GM23248 (cell line): ENCODE measurements at regions not wholly inside any gene's neighbourhood (a gene's known extent, or its start where the extent isn't known, plus 50 kb on each side); places are given as distances from the start of the nearest gene placed in this dataset.

ENCODE experiments used
- EZH2 ChIP-seq: fragments of 200-600 bp; sonication (generic); IDR thresholded peaks from 2 replicates; pipeline ENCODE4 v1.6.1; 2018; ENCODE audit warnings: antibody characterized with exemption, mild to moderate bottlenecking; ENCODE audit not compliant: insufficient read depth, poor library complexity, severe bottlenecking
- EZH2phosphoT487 ChIP-seq: fragments of 200-600 bp; sonication (generic); IDR thresholded peaks from 2 replicates; pipeline ENCODE4 v1.6.1; 2018; ENCODE audit warnings: antibody characterized with exemption, moderate library complexity, mild to moderate bottlenecking, low read depth; ENCODE audit not compliant: insufficient read depth

- TF ChIP-seq EZH2 (no peak), EZH2phosphoT487 (no peak)
Measured at GRCh38 chr1:60963167-60963940, 119.0 kb upstream of the NFIA start.
